GM21723 (cell line): ENCODE measurements at regions not wholly inside any gene's neighbourhood (a gene's known extent, or its start where the extent isn't known, plus 50 kb on each side); places are given as distances from the start of the nearest gene placed in this dataset.

Experiments used
- ATAC-seq: cut with Tn5 transposase; IDR thresholded peaks from one replicate; pipeline ENCODE4 v1.9.1; 2021; ENCODE audit warnings: mild to moderate bottlenecking, moderate library complexity; ENCODE audit not compliant: unreplicated experiment

- ATAC-seq, result no peak
These were observed 475.4 kb downstream of the LMO4 start for GRCh38 chr1:87804128-87804527.

GRCh38 chr1:87805666-87806378 lies 477.1 kb downstream of the LMO4 start:
- no peak for ATAC-seq

GRCh38 chr1:87806379-87807094 lies 477.9 kb downstream of the LMO4 start:
- ATAC-seq, result no peak

- no peak for ATAC-seq
These were observed 481.5 kb downstream of the LMO4 start for GRCh38 chr1:87810166-87810565.

GRCh38 chr1:87812871-87813577 lies 484.3 kb downstream of the LMO4 start:
- peak; percentile 84 for ATAC-seq

DNA sequence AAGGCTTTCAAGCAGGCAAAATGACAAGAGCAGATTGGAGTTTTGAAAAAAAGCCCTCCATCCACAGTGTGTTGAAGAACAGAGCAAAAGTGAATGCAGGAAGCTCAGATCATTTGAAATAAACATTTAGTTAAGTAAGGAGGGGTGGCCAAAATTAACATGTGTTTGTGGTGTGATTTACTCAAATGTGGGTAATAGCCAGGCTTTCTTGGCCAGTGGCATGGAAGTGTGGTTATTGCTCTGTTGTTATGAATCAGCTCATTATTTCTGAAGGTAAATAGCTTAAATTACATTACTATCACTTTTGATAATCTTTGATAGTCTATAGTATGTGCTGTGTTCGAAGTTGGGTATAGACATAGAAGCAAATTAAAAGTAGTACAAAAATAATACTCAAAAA lies 485.9 kb downstream of the LMO4 start:
- ATAC-seq, result no peak

GRCh38 chr1:87816646-87817045 lies 488.0 kb downstream of the LMO4 start:
- no peak for ATAC-seq

- no peak for ATAC-seq
These were observed 492.1 kb downstream of the LMO4 start for GRCh38 chr1:87820668-87821334.

DNA sequence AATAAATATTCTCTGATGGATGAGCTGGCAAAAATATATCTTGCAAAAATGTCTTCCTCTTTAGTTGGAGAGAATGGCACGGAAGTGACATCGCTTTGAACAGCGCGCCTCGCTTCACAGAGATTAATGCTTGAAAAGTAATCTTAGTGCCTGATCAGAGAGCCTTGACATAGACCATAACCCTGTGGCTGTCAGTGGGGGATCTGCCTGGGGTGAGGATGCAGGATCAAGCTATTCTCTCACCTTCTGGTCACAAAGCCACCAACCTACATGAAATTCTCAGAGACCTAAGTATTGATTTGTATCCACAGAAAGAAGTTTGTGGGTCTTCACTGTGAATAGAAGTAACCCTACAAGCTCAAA lies 492.6 kb downstream of the LMO4 start:
- ATAC-seq, result no peak

DNA sequence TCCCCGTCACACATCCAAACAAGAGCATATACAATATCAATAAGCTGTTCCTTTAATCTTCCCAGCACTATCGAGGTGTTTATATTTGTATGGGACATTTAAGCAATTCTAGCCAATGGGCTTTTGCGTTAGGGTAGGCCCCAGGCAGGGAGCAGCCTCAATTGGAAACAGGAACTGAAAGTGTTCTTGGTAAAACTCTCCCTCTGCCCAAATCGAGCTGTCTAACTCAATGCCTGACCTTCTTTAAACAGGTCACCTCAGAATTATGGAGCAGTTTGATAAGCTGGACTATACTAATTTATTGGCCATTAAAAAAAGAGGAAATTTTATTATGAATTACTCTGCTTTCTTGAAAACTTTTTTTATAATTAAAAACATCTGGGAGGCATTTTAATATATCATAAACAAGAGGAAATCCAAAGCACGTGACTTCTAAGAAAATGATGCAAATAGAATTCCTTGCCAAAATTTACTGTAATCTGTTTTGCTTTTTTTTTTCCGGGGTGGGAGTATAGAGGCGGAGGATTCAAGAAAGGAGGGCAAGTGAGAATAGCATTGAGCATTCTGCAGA lies 498.1 kb downstream of the LMO4 start:
- ATAC-seq, result peak; percentile 98

DNA sequence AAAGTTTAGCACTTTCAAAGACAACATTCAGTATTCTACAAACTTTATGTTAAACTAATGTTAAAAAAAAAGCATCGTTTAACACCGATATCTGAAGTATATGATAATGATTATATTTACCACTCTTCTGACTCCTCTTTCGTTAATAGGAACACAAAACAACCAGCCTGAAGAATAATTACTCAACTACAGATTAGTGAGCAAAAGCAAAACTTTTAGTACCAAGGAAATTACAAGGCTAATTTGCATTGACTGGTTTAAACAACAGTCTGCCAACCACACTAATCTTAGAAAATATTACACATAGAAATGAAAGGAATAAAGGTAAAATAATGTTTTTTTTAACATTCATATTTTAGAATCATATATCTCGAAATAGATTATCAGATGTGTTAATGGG lies 500.7 kb downstream of the LMO4 start:
- ATAC-seq, result no peak

DNA sequence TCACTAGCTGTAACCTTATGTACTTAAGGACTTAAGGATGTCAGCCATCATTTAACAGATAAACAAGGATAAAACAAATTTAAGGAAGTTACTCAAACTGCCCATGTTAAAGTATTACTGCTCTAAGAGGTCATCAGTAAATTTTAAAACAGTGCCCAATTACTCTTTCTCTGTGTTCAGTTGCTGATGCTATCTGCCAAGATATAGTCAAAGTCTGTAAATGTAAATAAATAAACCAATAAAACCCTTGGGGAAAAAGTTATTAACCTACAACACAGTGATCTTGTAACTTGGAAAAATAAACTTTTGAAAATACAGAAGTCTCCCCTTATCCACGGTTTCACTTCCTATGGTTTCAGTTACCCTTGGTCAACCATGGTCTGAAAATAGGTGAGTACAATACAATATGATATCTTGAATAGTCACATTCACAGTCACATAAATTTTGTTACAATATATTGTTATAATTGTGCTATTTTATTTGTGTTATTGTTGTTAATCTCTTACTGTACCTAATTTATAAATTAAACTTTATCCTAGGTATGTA lies 501.8 kb downstream of the LMO4 start:
- ATAC-seq, result no peak

- ATAC-seq, result no peak
These were observed 504.5 kb downstream of the LMO4 start for GRCh38 chr1:87833166-87833565.

- no peak for ATAC-seq
These were observed 505.5 kb downstream of the LMO4 start for GRCh38 chr1:87834151-87834550.

GRCh38 chr1:87834941-87835340 lies 506.3 kb downstream of the LMO4 start:
- ATAC-seq, result no peak

DNA sequence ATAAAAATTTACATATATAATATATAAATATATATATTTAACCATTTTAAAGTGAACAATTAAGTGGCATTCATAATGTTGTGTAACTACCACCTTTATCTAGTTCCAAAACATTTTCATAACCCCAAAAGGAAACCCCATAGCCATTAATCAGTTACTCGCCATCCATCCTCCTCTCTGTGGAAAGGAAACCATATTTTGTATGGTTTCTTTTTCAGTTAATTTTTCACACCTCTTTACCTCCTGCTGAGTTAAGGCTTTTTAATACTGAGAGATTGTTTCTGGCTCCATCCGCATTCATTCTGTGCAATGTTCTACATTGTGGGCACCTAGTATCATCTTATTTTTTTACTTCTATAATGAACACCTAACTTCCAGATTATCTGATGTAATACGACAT lies 512.1 kb downstream of the LMO4 start:
- ATAC-seq, result no peak

- no peak for ATAC-seq
These were observed 512.7 kb downstream of the LMO4 start for GRCh38 chr1:87841332-87841731.

DNA sequence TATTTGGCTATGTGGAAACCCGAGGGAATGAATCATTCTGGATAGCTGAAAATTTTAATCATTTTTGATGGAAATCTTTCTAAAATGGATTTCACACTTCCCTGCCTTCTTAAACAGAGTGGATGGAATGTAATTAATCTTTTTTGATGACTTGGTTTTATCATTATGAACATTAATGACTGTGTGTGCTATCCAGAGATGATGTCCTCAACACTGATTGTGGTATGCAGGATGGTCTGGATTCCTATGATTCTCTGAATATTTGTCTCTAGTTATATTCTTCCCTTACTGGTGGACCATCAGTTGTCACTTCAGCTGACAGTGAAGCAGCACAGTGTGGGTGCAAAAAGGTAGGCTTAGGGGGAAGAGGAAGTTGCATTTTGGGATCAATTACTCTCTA lies 513.5 kb downstream of the LMO4 start:
- no peak for ATAC-seq

DNA sequence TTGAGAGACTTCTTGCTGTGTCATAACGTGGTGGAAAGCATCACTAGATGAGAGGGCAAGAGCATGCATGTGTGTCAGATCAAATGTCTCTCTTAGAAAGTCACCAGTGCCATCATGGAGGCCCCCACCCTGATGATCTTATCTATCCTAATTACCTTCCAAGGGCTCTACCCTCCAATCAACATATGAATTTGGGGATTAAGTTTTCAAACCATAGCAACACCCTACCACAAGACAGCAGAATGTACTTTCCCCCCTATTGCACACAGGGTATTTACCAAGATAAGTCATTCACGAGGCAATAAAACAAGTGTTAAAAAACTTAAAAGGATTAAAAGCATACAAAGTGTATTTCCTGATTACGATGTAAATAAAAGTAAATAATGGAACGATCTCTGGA lies 515.6 kb downstream of the LMO4 start:
- ATAC-seq, result no peak

DNA sequence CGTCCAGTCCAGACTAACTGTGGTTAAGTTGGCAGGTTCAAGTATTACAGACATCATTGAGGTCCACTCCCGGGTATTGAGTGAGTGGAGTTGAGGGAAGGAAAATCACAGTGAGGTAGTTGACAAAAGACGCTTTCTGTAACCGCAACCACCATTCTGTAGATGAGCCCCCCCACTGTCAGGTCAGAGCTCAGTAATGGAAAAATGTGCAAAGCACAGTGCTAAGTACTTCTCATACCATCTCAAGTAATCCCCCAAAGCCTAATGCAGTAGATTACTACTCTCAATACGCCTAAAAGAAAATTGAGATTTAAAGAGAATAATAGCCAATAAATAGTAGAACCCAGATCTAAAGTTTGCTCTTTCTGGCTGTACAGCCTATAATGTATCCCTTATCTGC lies 522.8 kb downstream of the LMO4 start:
- no peak for ATAC-seq
